Gastroesophageal sphincter (tissue), 4 donors: ENCODE measurements at regions not wholly inside any gene's neighbourhood (a gene's known extent, or its start where the extent isn't known, plus 50 kb on each side); places are given as distances from the start of the nearest gene placed in this dataset.
"Not testable (repeated sequence)": the region's sequence is repeated elsewhere in the genome, so short reads cannot be mapped to it uniquely, and the experiment has no call there.

ENCODE experiments used
- ATAC-seq: fragments of 150-250 bp; one replicate; pipeline ENCODE4 v1.9.1; 2016; ENCODE audit warnings: mild to moderate bottlenecking, moderate library complexity
- H3K27ac ChIP-seq, 4 donors: fragments of 200-600 bp; sonication (generic) in 3 of 4; 1 replicate in 3 of 4; 2 replicates in 1 of 4; pipeline ENCODE4 v1.5.1; 2016 to 2019
- H3K27me3 ChIP-seq: fragments of 200-600 bp; sonication (generic); one replicate; pipeline ENCODE4 v1.5.1; 2019
- H3K36me3 ChIP-seq, 2 donors: fragments of 200-600 bp; sonication (generic); one replicate each; pipeline ENCODE4 v1.5.1; 2019; ENCODE audit warnings: control low read depth in 1 of 2
- H3K4me1 ChIP-seq, 3 donors: fragments of 200-600 bp; sonication (generic); 1 replicate in 2 of 3; 2 replicates in 1 of 3; pipeline ENCODE4 v1.5.1; 2016 to 2019; ENCODE audit warnings: control low read depth in 2 of 3
- H3K4me3 ChIP-seq, 2 donors: fragments of 200-600 bp; sonication (generic); one replicate each; pipeline ENCODE4 v1.5.1; 2019; ENCODE audit warnings: mild to moderate bottlenecking in 1 of 2, moderate library complexity in 1 of 2
- H3K9me3 ChIP-seq, 3 donors: fragments of 200-600 bp; sonication (generic); one replicate each; pipeline ENCODE4 v1.5.1; 2017 to 2019; ENCODE audit warnings: control low read depth in 2 of 3
- EP300 ChIP-seq: sonication (generic); formaldehyde crosslinking; IDR thresholded peaks from one replicate; pipeline ENCODE4 v1.6.1; 2017; ENCODE audit warnings: antibody characterized with exemption, mild to moderate bottlenecking
- POLR2A ChIP-seq, 2 donors: fragments of 450-650 bp; IDR thresholded peaks; one replicate each; pipeline ENCODE4 v1.6.1; 2017; ENCODE audit warnings: antibody characterized with exemption in 2 of 2, mild to moderate bottlenecking in 2 of 2, moderate library complexity in 1 of 2
- POLR2AphosphoS5 ChIP-seq: sonication (generic); formaldehyde crosslinking; IDR thresholded peaks from one replicate; pipeline ENCODE4 v1.6.1; 2017; ENCODE audit warnings: antibody characterized with exemption
- WGBS, 2 donors: methylation state at CpG; one replicate each; pipeline ENCODE4 v1.1.5; 2018; ENCODE audit warnings: low coverage in 1 of 2; 5-methylcytosine and 5-hydroxymethylcytosine counted together
- TF ChIP-seq, protein P1 (sequence below), 4 experiments: fragments of 200-600 bp in 2 of 4; fragments of 450-650 bp in 2 of 4; sonication (generic) in 1 of 4; IDR thresholded peaks; one replicate each; pipeline ENCODE4 v1.5.1; 2017 to 2019; ENCODE audit warnings: antibody characterized with exemption in 4 of 4, mild to moderate bottlenecking in 2 of 4, moderate library complexity in 2 of 4

DNA sequence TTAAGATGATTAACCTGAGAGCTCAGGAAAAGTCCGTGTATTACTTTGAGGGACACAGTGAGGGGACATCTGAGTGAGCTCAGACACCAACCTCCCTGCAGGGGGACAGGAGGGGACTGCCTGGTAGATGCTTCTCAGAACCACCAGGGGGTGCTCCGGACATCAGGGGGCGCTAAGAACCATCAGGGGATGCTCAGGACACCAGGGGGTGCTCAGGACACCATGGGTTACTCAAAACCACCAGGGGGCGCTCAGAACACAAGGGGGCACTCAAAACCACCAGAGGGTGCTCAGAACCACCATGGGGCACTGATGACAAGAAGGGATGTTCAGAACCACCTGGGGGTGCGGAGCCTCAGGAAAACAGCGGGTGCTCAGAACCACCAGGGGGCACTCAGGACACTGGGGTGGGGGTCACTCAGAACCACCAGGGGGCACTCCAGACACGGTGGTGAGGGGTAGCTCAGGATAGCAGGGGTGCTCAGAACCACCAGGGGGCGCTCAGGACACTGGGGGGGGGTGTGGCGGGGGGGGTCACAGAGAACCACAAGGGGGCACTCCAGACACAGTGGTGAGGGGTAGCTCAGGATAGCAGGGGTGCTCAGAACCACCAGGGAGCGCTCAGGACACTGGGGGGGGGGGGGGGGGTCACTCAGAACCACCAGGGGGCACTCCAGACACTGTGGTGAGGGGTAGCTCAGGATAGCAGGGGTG, 165.3 kb downstream of the ZNF267 start:
- not testable (repeated sequence) for H3K9me3 ChIP-seq

DNA sequence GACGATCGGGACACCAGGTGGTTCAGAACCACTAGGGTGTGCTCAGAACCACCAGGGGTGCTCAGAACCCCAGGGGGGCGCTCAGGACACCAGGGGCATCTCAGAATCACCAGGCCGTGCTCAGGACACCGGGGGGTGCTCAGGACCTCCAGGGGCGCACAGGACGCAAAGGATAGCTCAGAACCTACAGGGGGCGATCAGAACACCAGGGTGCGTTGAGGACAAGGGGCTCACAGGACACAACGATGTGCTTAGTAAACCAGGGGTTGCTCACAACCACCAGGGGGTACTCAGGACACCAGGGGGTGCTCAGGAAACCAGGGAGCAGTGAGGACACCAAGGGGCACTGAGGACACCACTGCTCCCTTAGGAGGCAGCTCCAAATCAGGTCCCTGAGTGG, 166.3 kb downstream of the ZNF267 start:
- not testable (repeated sequence) for H3K9me3 ChIP-seq, H3K27me3 ChIP-seq, ATAC-seq, H3K4me1 ChIP-seq, H3K27ac ChIP-seq, H3K36me3 ChIP-seq, H3K4me3 ChIP-seq
- WGBS, 2 donors, result no CpG with 5 or more reads among the region's 10 CpGs

More for the DNA sequence above, 165.3 kb downstream of the ZNF267 start:
- H3K36me3 ChIP-seq, H3K4me3 ChIP-seq, H3K4me1 ChIP-seq, H3K27me3 ChIP-seq, H3K27ac ChIP-seq, ATAC-seq: not testable (repeated sequence)
- whole genome bisulfite sequencing, 2 donors, result no CpG with 5 or more reads among the region's 10 CpGs

DNA sequence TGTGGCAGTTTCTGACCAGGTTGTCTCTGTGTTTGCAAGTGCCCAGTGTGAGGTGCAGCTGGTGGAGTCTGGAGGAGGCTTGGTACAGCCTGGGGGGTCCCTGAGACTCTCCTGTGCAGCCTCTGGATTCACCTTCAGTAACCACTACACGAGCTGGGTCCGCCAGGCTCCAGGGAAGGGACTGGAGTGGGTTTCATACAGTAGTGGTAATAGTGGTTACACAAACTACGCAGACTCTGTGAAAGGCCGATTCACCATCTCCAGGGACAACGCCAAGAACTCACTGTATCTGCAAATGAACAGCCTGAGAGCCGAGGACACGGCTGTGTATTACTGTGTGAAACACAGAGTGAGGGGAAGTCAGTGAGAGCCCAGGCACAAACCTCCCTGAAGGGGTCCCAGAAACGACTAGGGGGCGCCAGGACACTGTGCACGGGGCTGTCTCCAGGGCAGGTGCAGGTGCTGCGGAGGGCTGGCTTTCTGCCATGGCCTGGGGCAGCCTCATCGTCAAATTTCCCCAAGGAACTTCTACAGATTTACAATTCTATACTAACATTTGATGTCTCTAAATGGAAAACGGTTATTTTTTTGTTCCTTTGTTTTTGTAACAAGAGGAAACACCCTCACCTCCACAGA, 187.0 kb upstream of the TP53TG3D start:
- not testable (repeated sequence) for H3K4me1 ChIP-seq, H3K36me3 ChIP-seq, H3K27me3 ChIP-seq, ATAC-seq, H3K4me3 ChIP-seq, H3K9me3 ChIP-seq, H3K27ac ChIP-seq
- WGBS, 2 donors, result 28 to 47% methylated on average over 4 to 6 of the region's 13 CpGs

DNA sequence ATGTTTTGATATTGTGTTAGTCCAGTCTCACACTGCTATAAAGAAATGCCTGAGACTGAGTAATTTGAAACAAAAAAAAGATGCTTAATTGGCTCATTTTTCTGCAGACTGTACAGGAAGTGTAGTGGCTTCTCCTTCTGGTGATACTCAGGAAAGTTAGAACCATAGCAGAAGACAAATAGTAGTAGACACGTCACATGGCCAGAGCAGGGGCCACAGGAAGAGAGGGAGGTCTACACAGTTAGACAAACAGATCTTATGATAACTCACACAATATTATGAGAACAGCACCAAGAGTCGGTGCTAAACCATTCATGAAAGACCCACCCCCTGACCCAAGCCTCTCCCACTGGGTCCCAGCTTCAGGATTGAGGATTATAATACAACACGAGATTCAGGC, 181.5 kb upstream of the TP53TG3D start:
- H3K27ac ChIP-seq, ATAC-seq, H3K4me3 ChIP-seq, H3K27me3 ChIP-seq, H3K4me1 ChIP-seq, H3K9me3 ChIP-seq, H3K36me3 ChIP-seq: not testable (repeated sequence)
- no CpG with 5 or more reads among the region's 3 CpGs for WGBS, 2 donors

DNA sequence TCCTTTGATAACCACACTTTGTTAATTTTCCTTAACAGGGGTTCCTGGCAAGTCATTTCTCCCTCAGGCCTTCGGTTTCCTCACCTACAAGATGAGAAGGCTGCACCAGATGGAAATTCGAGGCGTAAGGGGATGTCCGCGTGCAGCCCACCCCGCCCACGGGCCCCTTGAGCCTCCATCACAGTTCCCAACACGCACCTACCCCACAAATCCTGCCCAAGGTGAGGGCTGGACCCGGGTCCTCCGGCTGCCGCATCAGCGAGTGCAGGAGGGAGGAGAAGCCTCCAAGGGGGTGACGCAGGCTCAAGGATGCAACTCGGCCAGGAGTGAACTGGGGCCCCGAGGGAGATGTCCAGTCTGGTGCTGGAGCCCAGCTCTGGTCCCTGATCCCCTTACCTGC, 169.2 kb upstream of the TP53TG3D start:
- peaks cover 22% of the 10 kb centered on the region for H3K27me3 ChIP-seq
- not testable (repeated sequence) for ATAC-seq, H3K4me1 ChIP-seq, H3K36me3 ChIP-seq, H3K9me3 ChIP-seq, H3K27ac ChIP-seq, H3K4me3 ChIP-seq
- no CpG with 5 or more reads among the region's 15 CpGs for WGBS, 2 donors

DNA sequence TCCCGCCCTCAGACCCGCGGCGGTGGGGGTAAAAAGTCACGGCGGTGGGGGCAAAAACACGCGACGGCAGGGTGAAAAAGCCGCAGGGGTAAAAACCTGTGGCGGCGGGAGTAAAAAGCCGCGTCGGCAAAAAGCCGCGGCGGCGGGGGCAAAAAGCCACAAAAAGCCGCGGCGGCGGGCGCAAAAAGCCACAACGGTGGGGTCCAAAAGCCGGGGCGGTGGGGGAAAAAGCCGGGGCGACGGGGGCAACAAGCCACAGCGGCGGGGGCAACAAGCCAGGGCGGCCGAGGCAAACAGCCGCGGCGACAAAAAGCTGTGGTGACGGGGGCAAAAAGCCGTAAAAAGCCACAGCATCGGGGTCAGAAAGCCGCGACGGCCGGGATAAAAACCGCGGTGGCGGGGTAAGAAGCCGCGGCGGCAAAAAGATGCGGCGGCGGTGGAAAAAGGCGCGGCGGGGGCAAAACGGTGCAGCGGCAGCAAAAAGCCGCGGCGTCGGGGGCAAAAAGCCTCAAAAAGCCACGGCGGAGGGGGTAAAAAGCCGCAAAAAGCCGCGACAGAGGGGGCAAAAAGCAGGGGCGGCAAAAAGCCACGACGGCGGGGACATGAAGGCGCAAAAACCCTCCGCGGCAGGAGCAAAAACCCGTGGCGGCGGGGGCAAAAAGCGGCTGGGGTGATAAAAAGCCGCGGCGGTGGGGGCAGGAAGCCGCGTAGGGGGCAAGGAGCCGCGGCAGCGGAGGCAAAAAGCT, 168.3 kb upstream of the TP53TG3D start:
- H3K36me3 ChIP-seq, ATAC-seq, H3K27ac ChIP-seq, H3K9me3 ChIP-seq, H3K4me1 ChIP-seq: not testable (repeated sequence)
- 16% methylated on average over 33 of the region's 86 CpGs; no CpG with 5 or more reads in 1 of the 2 donors for WGBS, 2 donors
- peaks cover 22% of the 10 kb centered on the region for H3K27me3 ChIP-seq
- peak overlapping the region in 1 of 2 donors; percentile 44 for H3K4me3 ChIP-seq

DNA sequence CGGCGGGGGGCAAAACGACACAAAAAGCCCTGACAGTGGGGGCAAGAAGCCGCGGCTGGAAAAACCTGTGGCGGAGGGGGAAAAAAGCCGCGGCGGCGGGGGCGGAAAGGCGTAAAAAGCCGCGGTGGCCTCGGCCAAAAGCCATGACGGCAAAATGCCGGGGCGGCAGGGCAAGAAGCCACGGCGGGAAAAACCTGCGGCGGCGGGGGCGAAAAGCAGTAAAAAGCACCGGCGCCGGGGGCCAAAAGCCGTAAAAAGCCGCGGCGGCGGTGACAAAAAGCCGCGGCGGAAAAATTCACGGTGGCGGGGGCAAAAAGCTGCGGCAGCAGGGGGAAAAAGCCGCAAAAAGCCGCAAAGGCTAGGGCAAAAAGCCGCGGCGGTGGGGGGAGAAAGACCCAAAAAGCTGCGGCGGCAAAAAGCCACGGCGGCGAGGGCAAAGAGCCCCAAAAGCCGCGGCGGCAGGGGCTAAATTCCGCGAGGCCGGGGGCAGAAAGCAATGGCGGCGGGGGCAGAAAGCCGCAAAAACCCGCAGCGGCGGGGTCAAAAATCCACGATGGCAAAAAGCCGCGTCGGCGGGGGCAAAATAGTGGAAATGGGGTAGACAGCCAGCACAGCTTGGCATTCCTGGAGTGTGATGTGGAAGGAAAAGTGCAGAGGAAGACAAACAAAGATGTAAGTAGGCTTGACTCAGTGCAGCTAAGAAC, 167.5 kb upstream of the TP53TG3D start:
- ATAC-seq, H3K27ac ChIP-seq, H3K4me1 ChIP-seq, H3K36me3 ChIP-seq, H3K9me3 ChIP-seq: not testable (repeated sequence)
- 20% methylated on average over 34 of the region's 65 CpGs; no CpG with 5 or more reads in 1 of the 2 donors for WGBS, 2 donors
- H3K4me3 ChIP-seq, result peak overlapping the region in 1 of 2 donors; percentile 44
- peaks cover 22% of the 10 kb centered on the region for H3K27me3 ChIP-seq

DNA sequence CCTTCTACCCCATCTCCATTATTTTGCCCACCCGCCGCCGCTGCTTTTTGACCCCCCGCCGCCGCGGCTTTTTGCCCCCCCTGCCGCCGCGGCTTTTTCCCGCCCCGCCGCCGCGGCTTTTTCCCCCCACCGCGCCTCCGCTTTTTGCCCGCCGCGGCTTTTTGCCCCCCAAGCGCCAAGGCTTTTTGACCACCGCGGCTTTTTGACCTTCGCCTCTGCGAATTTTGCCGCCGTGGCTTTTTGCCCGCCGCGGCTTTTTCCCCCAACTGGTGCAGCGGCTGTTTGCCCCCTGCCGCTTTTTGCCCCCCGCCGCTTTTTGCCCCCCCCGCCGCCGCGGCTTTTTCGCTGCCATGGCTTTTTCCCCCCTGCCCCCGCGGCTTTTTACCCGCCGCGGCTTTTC, 137.5 kb upstream of the TP53TG3D start:
- Histone ChIP-seq H3K27me3 (peaks cover 22% of the 10 kb centered on the region), H3K4me3 (peak overlapping the region; percentile 7 to 61)
- WGBS, 2 donors, result 11% methylated on average over 10 of the region's 45 CpGs; no CpG with 5 or more reads in 1 of the 2 donors
- not testable (repeated sequence) for H3K36me3 ChIP-seq, H3K27ac ChIP-seq, H3K9me3 ChIP-seq, ATAC-seq, H3K4me1 ChIP-seq

DNA sequence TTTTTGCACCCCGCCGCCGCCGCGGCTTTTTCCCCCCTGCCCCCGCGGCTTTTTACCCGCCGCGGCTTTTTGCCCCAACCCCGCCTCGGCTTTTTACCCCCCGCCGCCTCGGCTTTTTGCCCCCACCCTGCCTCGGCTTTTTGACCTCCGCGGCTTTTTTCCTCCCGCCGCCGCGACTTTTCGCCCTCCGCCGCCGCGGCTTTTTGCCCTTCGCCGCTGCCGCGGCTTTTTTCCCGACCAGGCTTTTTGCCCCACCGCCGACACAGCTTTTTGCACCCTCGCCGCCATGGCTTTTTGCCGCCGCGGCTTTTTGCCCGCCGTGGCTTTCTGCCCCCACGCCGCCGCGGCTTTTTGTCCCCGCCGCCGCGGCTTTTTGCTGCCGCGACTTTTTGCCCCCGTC, 137.0 kb upstream of the TP53TG3D start:
- no peak for ATAC-seq
- TF ChIP-seq POLR2A (IDR thresholded peaks at IDR 0.05) (no peak), EP300 (no peak), POLR2AphosphoS5 (no peak)
- TF ChIP-seq, protein P1, sequence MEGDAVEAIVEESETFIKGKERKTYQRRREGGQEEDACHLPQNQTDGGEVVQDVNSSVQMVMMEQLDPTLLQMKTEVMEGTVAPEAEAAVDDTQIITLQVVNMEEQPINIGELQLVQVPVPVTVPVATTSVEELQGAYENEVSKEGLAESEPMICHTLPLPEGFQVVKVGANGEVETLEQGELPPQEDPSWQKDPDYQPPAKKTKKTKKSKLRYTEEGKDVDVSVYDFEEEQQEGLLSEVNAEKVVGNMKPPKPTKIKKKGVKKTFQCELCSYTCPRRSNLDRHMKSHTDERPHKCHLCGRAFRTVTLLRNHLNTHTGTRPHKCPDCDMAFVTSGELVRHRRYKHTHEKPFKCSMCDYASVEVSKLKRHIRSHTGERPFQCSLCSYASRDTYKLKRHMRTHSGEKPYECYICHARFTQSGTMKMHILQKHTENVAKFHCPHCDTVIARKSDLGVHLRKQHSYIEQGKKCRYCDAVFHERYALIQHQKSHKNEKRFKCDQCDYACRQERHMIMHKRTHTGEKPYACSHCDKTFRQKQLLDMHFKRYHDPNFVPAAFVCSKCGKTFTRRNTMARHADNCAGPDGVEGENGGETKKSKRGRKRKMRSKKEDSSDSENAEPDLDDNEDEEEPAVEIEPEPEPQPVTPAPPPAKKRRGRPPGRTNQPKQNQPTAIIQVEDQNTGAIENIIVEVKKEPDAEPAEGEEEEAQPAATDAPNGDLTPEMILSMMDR (IDR thresholded peaks at IDR 0.05), result no peak
- no peak overlapping the region for H3K27ac ChIP-seq
- peak overlapping the region; percentile 7 to 61 for H3K4me3 ChIP-seq
- H3K36me3 ChIP-seq, result no peaks in the 10 kb centered on the region
- H3K27me3 ChIP-seq, result peaks cover 22% of the 10 kb centered on the region
- WGBS, 2 donors, result 3 to 7% methylated on average over 6 to 28 of the region's 52 CpGs
- H3K9me3 ChIP-seq, result no peaks in the 10 kb centered on the region
- peaks cover 0 to 10% (median 0%) of the 10 kb centered on the region in 3 donors for H3K4me1 ChIP-seq

DNA sequence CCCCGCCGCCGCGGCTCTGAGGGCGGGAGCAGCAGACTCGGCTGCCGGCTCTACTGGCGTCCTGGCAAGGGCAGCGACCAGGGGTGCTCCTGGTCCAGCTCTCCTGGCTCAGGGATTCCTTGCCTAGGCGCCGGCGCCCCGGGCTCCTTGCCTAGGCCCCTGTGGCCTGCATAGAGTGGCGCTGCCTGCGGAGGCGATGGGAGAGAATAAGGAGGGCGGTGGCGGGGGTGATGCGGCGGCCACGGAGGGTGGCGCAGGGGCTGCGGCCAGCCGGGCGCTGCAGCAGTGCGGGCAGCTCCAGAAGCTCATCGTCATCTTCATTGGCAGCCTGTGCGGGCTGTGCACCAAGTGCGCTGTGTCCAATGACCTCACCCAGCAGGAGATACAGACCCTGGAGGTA, 136.6 kb upstream of the TP53TG3D start:
- H3K9me3 ChIP-seq, H3K36me3 ChIP-seq, H3K4me1 ChIP-seq, H3K27ac ChIP-seq, ATAC-seq: not testable (repeated sequence)
- WGBS, 2 donors, result no CpG with 5 or more reads among the region's 29 CpGs
- H3K27me3 ChIP-seq, result peaks cover 22% of the 10 kb centered on the region
- peak overlapping the region; percentile 7 to 61 for H3K4me3 ChIP-seq

DNA sequence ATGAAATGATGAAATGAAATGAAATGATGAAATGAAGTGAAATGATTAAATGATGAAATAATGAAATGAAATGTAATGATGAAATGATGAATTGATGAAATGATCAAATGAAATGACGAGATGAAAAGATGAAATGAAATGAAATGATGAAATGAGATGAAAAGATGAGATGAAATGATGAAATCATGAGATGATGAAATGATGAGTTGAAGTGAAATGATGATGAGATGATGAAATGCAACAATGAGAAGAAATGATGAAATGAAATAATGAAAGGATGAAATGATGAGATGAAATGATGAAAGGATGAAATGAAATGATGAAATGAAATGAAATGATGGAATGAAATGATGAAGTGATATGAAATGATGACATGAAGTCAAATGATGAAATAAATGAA, 132.7 kb upstream of the TP53TG3D start:
- not testable (repeated sequence) for H3K4me1 ChIP-seq, ATAC-seq, H3K9me3 ChIP-seq, H3K27ac ChIP-seq, H3K36me3 ChIP-seq, H3K4me3 ChIP-seq
- WGBS, 2 donors, result 55 to 67% methylated on average over 1 of the region's 1 CpG
- peaks cover 16% of the 10 kb centered on the region for H3K27me3 ChIP-seq
